ENCODE measurements at regions not wholly inside any gene's neighbourhood (a gene's known extent, or its start where the extent isn't known, plus 50 kb on each side); places are given as distances from the start of the nearest gene placed in this dataset.

DNA sequence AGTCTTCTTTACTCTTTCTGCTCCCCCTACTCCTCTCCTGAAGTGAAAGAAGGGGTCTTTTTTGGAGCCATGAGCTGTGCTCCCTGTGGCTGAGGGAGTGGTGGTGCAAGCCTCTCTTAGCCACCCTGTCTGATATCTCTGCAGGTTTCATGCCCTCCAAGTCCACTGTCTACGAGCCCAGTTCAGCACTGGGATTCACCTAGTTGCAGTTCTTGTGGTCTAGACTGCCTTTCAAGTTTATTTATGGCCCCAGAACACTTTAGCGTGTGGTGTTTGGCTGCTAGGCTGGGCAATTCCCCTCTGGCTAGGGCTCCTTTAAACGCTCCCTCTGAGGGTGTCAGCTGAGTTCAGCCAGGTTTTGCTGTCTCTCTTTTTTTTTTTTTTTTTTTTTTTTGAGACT, 908.6 kb downstream of the TRHDE start:
- no peak for DNase-seq (ENCODE audit: low spot score in 2 of 2, unreplicated experiment in 2 of 2)
- TF ChIP-seq, protein P1, sequence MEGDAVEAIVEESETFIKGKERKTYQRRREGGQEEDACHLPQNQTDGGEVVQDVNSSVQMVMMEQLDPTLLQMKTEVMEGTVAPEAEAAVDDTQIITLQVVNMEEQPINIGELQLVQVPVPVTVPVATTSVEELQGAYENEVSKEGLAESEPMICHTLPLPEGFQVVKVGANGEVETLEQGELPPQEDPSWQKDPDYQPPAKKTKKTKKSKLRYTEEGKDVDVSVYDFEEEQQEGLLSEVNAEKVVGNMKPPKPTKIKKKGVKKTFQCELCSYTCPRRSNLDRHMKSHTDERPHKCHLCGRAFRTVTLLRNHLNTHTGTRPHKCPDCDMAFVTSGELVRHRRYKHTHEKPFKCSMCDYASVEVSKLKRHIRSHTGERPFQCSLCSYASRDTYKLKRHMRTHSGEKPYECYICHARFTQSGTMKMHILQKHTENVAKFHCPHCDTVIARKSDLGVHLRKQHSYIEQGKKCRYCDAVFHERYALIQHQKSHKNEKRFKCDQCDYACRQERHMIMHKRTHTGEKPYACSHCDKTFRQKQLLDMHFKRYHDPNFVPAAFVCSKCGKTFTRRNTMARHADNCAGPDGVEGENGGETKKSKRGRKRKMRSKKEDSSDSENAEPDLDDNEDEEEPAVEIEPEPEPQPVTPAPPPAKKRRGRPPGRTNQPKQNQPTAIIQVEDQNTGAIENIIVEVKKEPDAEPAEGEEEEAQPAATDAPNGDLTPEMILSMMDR (IDR thresholded peaks at IDR 0.05; ENCODE audit: unreplicated experiment), result no peak
- H3K9me3 Mint-ChIP-seq, result peaks cover 24% of the 10 kb centered on the region
- H3K36me3 Mint-ChIP-seq, result no peaks in the 10 kb centered on the region
- H3K4me3 Mint-ChIP-seq, result no peak overlapping the region
- H3K4me1 Mint-ChIP-seq, result no peaks in the 10 kb centered on the region
- H3K27me3 Mint-ChIP-seq (ENCODE audit: low read depth), result no peaks in the 10 kb centered on the region
- no peak overlapping the region for H3K27ac Mint-ChIP-seq

DNA sequence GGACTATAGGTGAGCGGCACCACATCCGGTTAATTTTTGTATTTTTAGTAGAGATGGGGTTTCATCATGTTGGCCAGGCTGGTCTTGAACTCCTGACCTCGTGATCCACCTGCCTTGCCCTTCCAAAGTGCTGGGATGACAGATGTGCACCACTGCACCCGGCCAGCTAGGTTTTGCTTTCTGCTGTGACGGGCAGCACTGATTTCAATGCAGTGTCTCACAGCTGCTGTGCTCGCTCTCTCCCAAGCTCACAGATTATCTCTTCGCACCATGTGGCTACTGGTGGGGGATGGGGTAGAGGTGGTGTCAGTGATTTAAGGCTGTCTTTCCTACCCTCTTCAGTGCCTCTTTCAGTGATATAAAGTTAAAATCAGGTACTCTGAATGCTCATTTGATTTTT, 909.1 kb downstream of the TRHDE start:
- no peak for DNase-seq (ENCODE audit: low spot score in 2 of 2, unreplicated experiment in 2 of 2)
- H3K4me3 Mint-ChIP-seq, result no peak overlapping the region
- H3K36me3 Mint-ChIP-seq, result no peaks in the 10 kb centered on the region
- H3K4me1 Mint-ChIP-seq, result no peaks in the 10 kb centered on the region
- H3K27me3 Mint-ChIP-seq (ENCODE audit: low read depth), result no peaks in the 10 kb centered on the region
- TF ChIP-seq, protein P1 (IDR thresholded peaks at IDR 0.05; ENCODE audit: unreplicated experiment), result no peak
- H3K27ac Mint-ChIP-seq, result no peak overlapping the region
- peaks cover 29% of the 10 kb centered on the region for H3K9me3 Mint-ChIP-seq

DNA sequence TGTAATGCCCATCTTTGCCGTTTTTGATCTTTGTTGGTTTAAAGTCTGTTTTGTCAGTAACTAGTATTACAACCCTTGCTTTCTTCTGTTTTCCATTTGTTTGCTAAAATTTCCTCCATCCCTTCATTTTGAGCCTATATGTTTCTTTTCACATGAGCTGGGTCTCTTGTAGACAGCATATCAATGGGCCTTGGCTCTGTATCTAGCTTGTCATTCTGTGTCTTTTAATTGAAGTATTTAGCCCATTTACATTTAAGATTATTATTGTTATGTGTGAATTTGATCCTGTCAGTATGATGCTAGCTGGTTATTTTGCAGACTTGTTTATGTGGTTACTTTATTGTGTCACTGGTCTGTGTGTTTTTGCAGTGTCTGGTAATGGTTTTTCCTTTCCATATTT, 913.2 kb downstream of the TRHDE start:
- no peaks in the 10 kb centered on the region for H3K4me1 Mint-ChIP-seq
- no peak overlapping the region for H3K27ac Mint-ChIP-seq
- no peaks in the 10 kb centered on the region for H3K27me3 Mint-ChIP-seq (ENCODE audit: low read depth)
- TF ChIP-seq, protein P1 (IDR thresholded peaks at IDR 0.05; ENCODE audit: unreplicated experiment), result no peak
- peaks cover 2% of the 10 kb centered on the region for H3K36me3 Mint-ChIP-seq
- peaks cover 35% of the 10 kb centered on the region for H3K9me3 Mint-ChIP-seq
- no peak for DNase-seq (ENCODE audit: low spot score in 2 of 2, unreplicated experiment in 2 of 2)
- H3K4me3 Mint-ChIP-seq, result no peak overlapping the region

DNA sequence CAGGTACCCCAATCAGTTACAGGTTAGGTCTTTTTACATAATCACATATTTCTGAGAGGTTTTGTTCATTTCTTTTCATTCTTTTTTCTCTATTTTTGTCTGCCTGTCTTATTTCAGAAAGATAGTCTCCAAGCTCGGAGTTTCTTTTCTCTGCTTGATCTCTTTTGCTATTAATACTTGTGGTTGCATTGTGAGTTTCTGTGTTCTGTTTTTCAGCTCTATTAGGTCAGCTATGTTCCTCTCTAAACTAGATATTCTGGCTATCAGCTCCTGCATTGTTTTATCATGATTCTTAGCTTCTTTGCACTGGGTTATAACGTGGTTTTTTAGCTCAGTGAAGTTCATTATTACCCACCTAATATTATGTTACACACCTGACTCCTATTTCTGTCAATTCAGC, 914.1 kb downstream of the TRHDE start:
- no peak for DNase-seq (ENCODE audit: low spot score in 2 of 2, unreplicated experiment in 2 of 2)
- TF ChIP-seq, protein P1 (IDR thresholded peaks at IDR 0.05; ENCODE audit: unreplicated experiment), result no peak
- no peak overlapping the region for H3K4me3 Mint-ChIP-seq
- H3K27ac Mint-ChIP-seq, result no peak overlapping the region
- H3K4me1 Mint-ChIP-seq, result no peaks in the 10 kb centered on the region
- H3K36me3 Mint-ChIP-seq, result peaks cover 2% of the 10 kb centered on the region
- H3K9me3 Mint-ChIP-seq, result peaks cover 39% of the 10 kb centered on the region
- no peaks in the 10 kb centered on the region for H3K27me3 Mint-ChIP-seq (ENCODE audit: low read depth)

DNA sequence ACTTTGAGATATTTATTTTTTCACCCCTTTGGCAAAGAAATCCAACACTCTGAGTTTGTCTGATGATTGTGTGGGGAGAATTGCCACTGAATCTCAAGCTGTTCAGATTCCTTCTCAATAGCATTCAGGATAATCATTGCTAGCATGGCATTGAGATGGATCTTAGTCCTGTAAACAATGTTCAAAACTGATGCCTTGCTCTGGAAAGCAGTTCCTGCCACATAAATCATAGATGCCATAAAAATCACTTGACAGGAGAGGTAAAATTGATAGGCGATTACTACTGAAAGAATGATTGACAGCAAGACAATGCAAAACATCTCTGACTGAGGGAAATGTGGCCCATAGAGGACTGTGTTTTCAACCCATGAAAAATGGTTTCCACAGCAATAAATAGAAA, 915.6 kb downstream of the TRHDE start:
- Mint-ChIP-seq H3K27ac (no peak overlapping the region), H3K27me3 (ENCODE audit: low read depth) (no peaks in the 10 kb centered on the region), H3K36me3 (peaks cover 2% of the 10 kb centered on the region), H3K4me3 (no peak overlapping the region), H3K4me1 (no peaks in the 10 kb centered on the region), H3K9me3 (peaks cover 42% of the 10 kb centered on the region)
- DNase-seq (ENCODE audit: low spot score in 2 of 2, unreplicated experiment in 2 of 2), result no peak
- TF ChIP-seq, protein P1 (IDR thresholded peaks at IDR 0.05; ENCODE audit: unreplicated experiment), result no peak

DNA sequence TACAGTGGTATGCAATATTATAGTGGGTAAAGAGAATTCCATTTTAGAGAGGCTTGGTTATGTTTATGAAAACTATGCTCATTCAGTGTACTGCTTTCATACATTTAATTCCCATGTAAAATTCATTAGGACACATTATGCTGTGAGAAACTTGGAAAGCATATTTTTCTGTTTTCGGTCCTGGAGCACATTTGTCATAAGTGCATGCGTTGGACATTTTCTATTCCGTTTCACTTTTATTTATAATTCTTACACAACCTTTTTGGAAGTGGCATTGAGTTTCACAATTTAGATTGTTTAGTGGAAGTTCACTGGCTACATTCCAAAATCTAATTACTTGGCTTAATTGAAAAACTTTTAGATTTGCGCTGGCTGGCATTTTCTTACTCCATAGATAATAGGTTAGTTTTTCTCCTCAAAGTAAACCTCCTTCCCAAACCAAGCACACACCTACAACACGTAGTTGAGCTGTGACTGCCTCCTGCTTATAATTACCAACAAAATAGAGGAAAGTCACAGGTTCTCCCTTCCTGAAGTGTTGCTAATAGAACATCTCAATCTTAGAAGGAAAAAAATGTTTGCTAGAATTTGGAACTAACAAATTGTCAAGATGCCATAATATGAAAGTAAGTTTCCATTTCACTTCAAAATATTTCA, 938.5 kb downstream of the TRHDE start:
- H3K9me3 Mint-ChIP-seq, result peaks cover 6% of the 10 kb centered on the region
- no peaks in the 10 kb centered on the region for H3K4me1 Mint-ChIP-seq
- TF ChIP-seq, protein P1 (IDR thresholded peaks at IDR 0.05; ENCODE audit: unreplicated experiment), result no peak
- DNase-seq (ENCODE audit: low spot score in 2 of 2, unreplicated experiment in 2 of 2), result no peak
- no peaks in the 10 kb centered on the region for H3K36me3 Mint-ChIP-seq
- no peaks in the 10 kb centered on the region for H3K27me3 Mint-ChIP-seq (ENCODE audit: low read depth)
- no peak overlapping the region for H3K4me3 Mint-ChIP-seq
- H3K27ac Mint-ChIP-seq, result no peak overlapping the region

Measured in mesothelial cell of epicardium (in vitro differentiated cells).